A172 (cell line): ENCODE measurements at regions not wholly inside any gene's neighbourhood (a gene's known extent, or its start where the extent isn't known, plus 50 kb on each side); places are given as distances from the start of the nearest gene placed in this dataset.
"Not testable (repeated sequence)": the region's sequence is repeated elsewhere in the genome, so short reads cannot be mapped to it uniquely, and the experiment has no call there.

Experiments
- DNase-seq: peaks from one replicate; pipeline ENCODE4 v3.0.0-alpha.2; 2015; ENCODE audit warnings: low spot score

GRCh38 chr12:58310809-58311622, 369.6 kb downstream of the ATP23 start:
- DNase-seq = peak; percentile 91

- DNase-seq = peak; percentile 28
Measured at GRCh38 chr12:58313091-58313855, 371.9 kb downstream of the ATP23 start.

GRCh38 chr12:58314610-58315009, 373.2 kb downstream of the ATP23 start:
- peak; percentile 8 for DNase-seq

GRCh38 chr12:58316926-58317325, 375.6 kb downstream of the ATP23 start:
- no peak for DNase-seq

GRCh38 chr12:58321414-58321813, 380.0 kb downstream of the ATP23 start:
- no peak for DNase-seq

DNA sequence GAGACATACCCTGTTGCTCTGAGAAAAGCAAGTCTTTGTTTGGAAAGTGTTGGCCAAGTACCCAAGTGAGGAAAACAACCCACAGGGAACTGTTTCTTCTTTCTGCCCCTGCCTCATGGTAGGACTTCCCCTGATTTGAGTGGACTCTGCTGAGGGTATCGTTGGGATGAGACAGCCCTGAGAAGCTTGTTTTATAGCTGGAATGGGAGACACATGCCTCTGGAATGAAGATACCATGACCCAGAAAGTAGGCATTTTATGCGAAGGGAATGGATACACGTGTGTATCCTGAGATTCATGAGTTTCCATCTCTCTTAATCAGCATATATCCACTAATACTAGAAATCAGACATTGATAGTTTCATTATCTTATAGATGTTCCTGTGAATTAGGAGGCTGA, 382.3 kb downstream of the ATP23 start:
- DNase-seq = no peak

DNA sequence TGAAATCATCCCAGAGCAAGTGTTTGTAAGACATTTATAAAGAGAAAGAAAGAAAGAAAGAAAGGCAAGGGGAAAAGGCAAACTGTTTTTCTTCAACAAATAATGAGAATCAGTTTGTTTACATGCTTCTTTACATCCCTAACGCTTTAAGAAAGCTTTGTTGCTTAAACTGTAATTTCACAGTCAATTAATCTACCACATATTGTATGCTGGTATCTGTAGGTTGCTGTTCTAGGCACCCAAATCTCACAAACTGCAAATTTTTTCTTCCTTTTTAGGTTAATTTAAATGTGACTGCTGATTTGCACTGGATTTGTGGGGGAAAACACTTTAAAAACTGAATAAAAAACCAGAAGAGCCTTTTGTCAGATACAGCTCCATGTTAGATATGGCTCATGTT, 384.2 kb downstream of the ATP23 start:
- DNase-seq = no peak

GRCh38 chr12:58326534-58326933, 385.2 kb downstream of the ATP23 start:
- no peak for DNase-seq

DNA sequence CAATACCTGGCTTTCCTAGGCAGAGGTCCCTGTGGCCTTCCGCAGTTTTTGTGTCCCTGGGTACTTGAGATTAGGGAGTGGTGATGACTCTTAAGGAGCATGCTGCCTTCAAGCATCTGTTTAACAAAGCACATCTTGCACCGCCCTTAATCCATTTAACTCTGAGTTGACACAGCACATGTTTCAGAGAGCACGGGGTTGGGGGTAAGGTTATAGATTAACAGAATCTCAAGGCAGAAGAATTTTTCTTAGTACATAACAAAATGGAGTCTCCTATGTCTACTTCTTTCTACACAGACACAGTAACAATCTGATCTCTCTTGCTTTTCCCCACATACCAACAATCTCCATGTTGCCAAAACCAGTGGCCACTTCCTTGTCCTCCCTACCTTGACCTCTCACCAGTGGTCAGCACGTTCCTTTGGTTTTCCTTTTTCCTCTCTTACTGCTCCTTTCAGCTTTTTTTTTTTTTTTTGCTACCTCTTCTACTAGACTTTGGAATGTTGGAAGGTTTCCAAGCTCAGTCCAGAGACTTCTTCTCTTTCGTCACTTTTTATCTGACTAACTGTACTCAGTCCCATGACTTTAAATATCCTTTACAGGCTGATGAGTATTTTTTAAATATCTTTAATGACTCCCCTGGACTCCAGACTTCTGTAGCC, 395.3 kb downstream of the ATP23 start:
- peak; percentile 81 for DNase-seq

- not testable (repeated sequence) for DNase-seq
Measured at GRCh38 chr12:58337539-58337938, 396.2 kb downstream of the ATP23 start.

DNA sequence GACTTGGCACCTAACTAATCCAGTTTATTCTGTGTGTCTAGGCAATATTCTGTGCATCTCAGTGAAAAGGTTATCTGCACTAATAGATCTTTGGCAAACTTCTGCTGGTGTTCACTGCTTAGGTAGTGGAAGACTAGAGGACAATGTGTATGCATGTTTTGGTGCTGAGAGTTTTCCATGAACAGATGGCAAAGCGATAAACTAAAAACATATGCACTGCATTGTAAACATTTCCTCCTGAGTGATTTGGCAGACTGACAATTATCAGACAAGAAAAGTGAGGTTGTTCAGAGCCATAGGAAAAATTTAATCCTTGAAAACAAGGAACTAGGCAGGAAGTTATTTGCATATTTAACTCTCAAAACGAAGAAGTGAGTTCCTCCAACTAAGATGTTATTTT, 400.4 kb downstream of the ATP23 start:
- no peak for DNase-seq

- no peak for DNase-seq
Measured at GRCh38 chr12:58342736-58343135, 401.4 kb downstream of the ATP23 start.

DNA sequence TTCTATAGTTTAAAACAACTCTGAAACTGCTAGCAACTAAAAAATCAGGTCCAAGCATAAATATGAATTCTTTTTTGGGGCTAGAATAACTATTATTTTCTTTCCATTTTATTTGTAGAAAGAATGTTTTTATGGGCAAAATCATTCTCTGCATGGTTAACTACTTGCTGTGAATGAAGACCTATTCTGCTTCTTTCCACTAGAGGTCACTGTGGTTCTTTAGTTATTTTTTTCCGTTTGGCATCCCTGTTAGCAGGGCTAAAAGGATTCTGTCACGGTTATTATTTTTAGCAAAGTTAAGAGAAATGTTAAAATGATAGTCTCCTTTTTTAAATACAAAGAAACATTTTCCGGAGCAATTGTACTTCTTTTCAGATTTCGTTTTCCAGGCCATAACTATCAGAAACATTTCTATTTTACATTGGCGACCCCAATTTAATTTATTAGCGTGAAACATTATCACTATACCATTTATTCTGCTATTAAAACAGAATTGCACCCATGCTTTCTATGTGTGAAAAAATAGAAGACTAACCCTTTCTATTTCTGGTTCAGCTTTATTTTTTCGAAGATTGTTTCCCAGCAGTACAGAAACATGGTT, 404.8 kb downstream of the ATP23 start:
- peak; percentile 45 for DNase-seq

DNA sequence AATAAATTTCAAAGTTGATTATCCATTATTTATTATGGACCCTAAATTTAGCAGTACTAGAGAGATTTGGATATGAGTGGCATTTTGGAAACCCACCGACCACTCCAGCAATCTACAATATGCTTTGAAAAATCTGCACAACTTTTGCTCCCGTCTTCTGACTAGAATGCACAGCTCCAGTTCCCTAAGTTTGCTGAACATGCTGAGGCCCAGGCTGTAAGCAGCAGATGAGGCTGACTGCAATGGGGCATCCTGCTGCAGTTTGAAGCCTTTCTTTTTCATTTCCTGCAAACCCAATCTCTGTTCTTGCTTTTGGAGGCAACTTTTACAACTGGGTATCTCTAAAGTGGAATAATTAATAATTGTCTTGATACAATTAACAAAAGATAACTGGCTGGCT, 405.8 kb downstream of the ATP23 start:
- DNase-seq = no peak

GRCh38 chr12:58347691-58348090, 406.3 kb downstream of the ATP23 start:
- DNase-seq = no peak

- no peak for DNase-seq
Measured at GRCh38 chr12:58349161-58349560, 407.8 kb downstream of the ATP23 start.

DNA sequence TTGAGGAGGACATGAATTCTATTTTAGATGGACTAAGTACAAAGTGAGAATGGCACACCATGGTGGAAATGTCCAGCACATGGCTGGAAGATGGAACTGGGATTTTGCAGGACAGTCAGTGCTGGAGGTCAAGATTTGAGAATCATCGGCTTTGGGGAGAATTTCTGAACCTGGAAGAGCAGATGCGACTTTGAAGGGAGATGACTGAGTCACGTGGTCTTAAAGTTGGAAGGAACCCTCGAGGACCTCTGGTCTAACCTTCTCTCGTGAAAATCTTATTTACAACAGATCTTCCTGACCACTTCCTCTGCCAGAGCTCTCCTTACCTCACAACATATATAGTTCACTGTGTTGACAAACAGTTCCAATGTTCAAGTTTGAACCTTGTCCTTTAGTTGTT, 415.4 kb downstream of the ATP23 start:
- no peak for DNase-seq

GRCh38 chr12:58357511-58357910, 416.1 kb downstream of the ATP23 start:
- no peak for DNase-seq

DNA sequence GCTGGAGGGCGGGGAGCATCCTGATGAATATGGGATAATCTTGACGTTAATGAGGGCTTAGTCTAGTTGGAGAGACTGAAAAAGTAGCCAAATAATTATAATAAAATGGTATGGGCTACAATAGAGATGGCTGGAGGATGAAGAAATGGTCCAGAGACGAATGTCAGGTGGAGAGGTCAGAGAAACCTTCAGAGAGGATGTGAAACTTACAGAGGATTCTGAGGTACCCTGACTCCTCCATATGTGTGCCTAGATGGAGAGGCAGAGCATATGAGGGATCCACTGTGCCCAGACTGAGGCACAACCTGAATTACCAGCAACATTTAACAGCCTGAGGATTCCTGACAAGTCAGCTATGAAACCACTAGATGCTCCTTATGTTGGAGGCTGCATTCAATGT, 417.0 kb downstream of the ATP23 start:
- no peak for DNase-seq

DNA sequence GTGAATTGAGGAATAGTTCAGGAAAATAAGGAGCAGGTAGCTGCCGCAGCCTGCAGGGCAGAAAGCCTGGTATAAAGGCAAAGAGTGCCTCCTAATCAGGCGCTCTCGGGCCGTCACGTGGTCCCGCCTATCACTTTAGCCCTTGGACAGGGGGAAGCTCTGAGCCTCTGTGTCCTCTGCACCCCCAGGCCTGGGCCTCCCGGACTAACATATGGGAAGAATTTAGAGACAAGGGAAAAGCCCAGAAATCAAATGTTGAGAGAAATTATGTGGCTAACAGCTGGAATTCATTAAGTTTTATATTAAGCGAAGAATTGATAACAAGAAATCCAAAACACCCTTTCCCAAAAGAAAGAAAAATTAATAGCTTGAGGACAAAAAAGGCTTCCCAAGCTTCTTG, 417.7 kb downstream of the ATP23 start:
- DNase-seq = no peak

DNA sequence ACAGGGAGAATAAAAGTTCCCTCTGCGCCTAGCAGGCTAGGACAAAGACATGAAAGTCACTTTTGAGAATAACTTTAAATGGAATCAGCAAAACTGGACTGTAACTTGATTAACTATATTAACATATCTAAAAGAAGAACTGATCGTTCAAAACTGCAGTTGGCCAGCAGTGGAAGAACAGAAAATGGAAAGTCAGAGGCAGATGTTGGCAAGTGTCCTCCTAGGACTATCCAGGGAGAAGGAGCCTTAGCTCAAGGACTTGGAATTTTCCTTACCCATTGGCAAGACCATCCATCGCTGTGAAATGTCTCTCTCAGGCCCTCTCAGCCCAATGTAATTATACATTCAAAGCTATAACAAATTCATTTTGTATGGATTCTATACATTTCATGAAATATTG, 419.7 kb downstream of the ATP23 start:
- no peak for DNase-seq

DNA sequence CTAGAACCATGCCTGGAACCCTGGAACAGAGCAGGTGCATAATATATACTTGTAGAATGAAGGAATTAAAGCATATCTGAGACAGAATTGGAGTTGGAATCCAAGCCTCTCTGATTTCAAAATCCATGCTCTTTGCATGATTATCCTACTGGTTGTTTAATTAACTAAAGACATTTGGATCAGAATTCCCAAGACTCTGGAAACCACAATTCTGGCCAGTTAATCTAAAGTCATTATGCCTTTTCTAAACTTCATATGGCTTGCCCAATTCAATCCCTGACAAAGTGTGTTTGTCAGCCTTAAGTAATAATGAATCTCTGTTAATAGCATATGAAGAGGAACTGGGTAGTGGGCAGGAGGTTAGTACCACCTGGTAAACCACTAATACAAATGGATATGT, 422.6 kb downstream of the ATP23 start:
- no peak for DNase-seq
